Bronchial epithelial cell (primary cell): ENCODE measurements at regions not wholly inside any gene's neighbourhood (a gene's known extent, or its start where the extent isn't known, plus 50 kb on each side); places are given as distances from the start of the nearest gene placed in this dataset.

ENCODE experiments used
- DNase-seq: peaks from one replicate; pipeline ENCODE4 v3.0.0-alpha.2; 2010; ENCODE audit warnings: low read depth
- FAIRE-seq: peaks from 2 replicates; lab custom pipeline; 2011; peaks lifted over from hg19 to GRCh38; lab: Jason Lieb, UNC
- H3K27me3 ChIP-seq: 2 replicates; pipeline ENCODE4 v1.5.1; 2011; ENCODE audit warnings: low read length; ENCODE audit not compliant: control insufficient read depth, insufficient read depth
- H3K36me3 ChIP-seq: 2 replicates; pipeline ENCODE4 v1.5.1; 2011; ENCODE audit warnings: low read length; ENCODE audit not compliant: control insufficient read depth, insufficient read depth
- H3K4me3 ChIP-seq: 2 replicates; pipeline ENCODE4 v1.5.1; 2011; ENCODE audit warnings: mild to moderate bottlenecking, low read depth, low read length, control low read depth
- CTCF ChIP-seq: IDR thresholded peaks from 2 replicates; pipeline ENCODE4 v1.5.1; 2011; ENCODE audit warnings: mild to moderate bottlenecking, moderate library complexity, low read length, control low read depth, inconsistent platforms; ENCODE audit not compliant: insufficient read depth, severe bottlenecking

DNA sequence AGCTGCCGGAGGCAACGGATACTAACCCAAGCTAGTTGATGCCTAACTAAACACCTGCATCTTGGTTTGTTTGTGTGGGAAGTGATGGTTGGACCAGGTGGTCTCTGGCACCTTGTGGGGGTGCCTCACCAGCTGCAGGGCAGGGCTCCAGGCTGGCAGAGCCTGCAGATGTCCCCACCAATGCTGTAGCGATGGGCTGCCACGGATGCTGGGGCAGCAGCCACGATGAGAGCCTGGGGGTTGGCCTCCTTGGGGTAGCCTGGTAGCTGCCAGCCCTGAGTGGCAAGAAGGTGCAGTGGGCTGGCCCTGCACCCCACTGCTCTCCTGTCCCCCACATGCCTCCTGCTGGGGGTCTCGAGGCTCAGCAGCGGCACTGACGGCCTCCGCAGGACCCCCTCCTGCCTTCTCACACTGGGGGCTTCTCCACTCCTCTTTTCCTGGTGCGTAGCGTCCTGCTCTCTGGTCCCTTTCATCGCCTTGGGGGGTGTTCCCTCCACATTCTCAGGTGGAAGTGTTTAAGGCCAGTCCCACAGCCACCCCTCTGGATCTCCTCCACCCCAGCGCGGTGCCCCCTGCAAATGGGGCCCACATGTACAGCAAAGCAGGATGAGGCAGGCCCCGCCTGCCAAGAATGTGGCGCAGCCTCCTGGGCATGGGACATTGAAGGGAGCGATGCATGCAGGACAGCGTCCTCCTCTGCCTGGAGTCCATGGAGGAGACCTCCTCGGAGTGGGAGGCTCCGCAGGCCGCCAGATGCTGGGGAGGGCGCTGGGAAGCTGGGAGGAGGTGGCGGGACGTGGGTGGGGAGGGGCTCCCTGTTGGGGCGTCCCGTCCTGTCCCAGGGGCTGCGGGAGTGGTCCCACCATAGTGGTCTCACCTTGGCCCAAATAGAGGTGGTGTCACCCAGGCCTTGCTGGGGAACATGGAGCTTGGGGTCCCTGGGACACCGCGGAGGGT is 173.1 kb downstream of the ASB1 start:
- H3K4me3 ChIP-seq: no peak overlapping the region
- H3K27me3 ChIP-seq: peaks cover 5% of the 10 kb centered on the region
- no peaks in the 10 kb centered on the region for H3K36me3 ChIP-seq
- no peak for TF ChIP-seq CTCF
- DNase-seq: no peak
- no peak for FAIRE-seq

DNA sequence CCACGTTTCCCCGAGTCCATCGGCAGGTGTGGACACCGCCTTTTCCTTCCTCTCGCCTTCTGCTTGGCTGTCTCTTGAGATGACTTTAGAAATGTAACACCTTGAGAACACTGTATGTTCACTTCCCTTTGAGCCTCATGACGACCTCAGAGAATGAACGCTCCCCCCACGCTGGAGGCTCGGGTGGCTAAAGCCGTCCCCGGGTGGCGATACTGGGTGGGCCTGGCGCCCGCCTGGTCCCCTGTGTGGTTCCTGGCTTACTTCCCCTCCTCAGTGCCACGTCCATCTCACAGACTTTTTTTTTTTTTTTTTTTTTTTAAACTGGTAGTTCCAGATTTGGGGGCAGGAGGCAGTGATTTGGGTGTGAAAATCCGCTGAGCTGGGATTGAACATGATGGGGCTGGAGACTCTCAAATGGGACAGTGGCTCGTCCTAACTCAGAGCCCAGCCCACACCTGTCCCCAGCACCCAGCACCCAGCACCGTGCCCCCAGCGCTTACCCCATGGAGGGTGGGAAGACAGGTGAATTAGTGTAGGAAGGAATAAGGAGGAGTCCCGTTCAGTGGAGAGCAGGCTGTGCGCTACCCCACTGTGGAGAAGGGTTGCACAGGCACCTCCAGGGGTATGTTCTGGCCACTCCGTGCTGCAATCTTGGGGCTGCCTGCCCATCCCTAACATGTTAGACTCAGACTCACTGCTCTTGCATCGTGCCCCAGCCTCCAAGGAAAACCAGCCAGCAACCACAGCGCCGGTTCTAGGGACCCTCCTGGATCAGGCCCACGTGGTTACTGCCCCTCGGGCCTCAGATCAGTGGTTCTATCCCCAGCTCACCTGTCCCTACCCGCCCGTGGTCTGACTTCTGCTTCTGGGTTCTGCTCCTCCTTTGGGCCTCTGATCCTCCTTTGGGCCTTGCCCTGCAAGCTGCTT is 174.0 kb downstream of the ASB1 start:
- no peak for FAIRE-seq
- H3K36me3 ChIP-seq: no peaks in the 10 kb centered on the region
- H3K27me3 ChIP-seq: peaks cover 5% of the 10 kb centered on the region
- DNase-seq: no peak
- TF ChIP-seq CTCF: no peak
- no peak overlapping the region for H3K4me3 ChIP-seq

DNA sequence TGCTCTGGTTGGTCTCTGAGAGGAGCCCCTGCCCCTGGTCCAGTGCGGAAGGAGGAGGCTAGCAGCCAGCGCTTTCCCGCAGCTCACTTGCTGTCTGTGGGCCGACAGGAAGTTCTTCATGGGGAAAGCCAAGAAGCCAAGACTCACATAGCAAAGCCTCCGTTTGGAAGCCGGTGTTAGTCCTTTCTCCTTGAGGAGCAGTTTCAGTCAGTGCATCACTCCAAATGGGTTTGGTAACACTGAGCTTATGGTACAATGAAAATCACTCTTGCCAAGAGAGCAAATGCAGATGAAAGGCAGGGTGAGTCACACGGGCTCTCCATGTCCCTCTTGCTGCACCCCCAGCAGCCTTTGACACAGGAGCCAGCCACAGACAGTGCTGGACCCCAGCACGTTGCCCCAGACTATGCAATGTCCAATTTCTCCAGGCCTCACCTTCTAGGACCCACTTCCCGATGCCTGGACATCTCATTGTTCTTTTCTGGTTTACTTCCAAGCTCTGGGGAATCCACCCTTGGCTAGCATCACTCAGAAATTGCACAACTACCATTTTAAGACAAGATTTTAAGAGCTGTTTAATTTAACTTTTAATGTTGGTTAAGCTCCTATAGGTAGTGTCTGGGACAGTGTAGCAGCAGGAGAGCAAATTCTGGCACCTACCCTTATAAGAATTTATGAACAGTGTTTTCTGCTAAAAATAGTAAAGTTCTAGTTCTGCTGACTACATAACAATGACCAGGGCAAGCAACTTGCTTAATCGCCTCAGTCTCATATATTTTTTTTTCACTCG is 174.9 kb downstream of the ASB1 start:
- FAIRE-seq: peak; percentile 28
- H3K36me3 ChIP-seq: no peaks in the 10 kb centered on the region
- no peak overlapping the region for H3K4me3 ChIP-seq
- TF ChIP-seq CTCF: no peak
- no peak for DNase-seq
- peaks cover 7% of the 10 kb centered on the region for H3K27me3 ChIP-seq

- DNase-seq (no peak), FAIRE-seq (no peak)
- no peak for TF ChIP-seq CTCF
- H3K36me3 ChIP-seq: no peaks in the 10 kb centered on the region
- H3K27me3 ChIP-seq: peaks cover 7% of the 10 kb centered on the region
- H3K4me3 ChIP-seq: no peak overlapping the region
These were observed 175.7 kb downstream of the ASB1 start for GRCh38 chr2:238602223-238602960.

DNA sequence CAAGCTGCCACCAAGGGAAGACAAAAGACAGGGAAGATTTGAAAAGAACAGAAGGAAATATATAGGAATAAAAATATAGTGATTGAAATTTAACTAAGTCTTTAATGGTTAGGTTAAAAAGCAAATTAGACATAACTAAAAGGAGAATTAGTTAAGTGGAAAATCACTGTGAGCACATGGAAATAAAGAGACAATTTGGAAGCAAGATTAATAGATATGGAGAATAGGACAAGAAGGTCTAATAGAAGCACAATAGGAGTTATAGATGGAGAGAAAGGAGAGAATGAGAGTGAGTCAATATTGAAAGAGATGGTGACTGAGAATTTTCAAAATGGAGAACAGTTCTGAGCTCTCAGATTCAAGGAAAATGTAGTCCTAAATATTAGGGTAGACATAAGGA is 176.9 kb downstream of the ASB1 start:
- H3K27me3 ChIP-seq: peaks cover 3% of the 10 kb centered on the region
- H3K36me3 ChIP-seq: no peaks in the 10 kb centered on the region
- DNase-seq (no peak), FAIRE-seq (no peak)
- TF ChIP-seq CTCF: no peak
- H3K4me3 ChIP-seq: no peak overlapping the region
